Epithelial cell of proximal tubule (primary cell): ENCODE measurements at regions not wholly inside any gene's neighbourhood (a gene's known extent, or its start where the extent isn't known, plus 50 kb on each side); places are given as distances from the start of the nearest gene placed in this dataset.

Experiments
- DNase-seq: peaks from one replicate; pipeline ENCODE4 v3.0.0-alpha.2; 2011; ENCODE audit warnings: low read depth
- H3K4me3 ChIP-seq: 2 replicates; pipeline ENCODE4 v1.5.1; 2011; ENCODE audit warnings: low read depth, mild to moderate bottlenecking, low read length
- CTCF ChIP-seq: conservative IDR thresholded peaks from 2 replicates; pipeline ENCODE4 v1.5.1; 2012; ENCODE audit warnings: low read depth, mild to moderate bottlenecking, low read length

DNA sequence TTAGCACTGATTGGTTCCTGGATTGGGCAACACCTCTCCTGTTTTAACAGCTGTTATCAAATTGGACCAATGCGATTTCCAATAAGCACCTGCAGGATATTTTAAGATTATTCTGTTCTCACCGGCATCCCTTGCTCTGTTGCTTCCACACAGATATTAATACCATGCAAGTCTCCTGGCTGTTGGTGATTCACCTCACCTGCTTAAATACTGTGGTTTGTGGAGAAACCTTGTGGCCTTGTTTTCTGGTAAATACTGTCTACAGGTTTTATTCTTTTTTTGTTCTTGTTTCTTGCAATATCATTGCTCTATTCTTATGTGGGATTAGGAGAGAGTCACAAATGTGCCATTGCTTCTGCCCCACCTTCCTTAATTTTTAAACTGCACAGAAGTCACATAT, 448.1 kb upstream of the NXPH2 start:
- no peak for DNase-seq
- TF ChIP-seq CTCF, result no peak

GRCh38 chr2:139225961-139226360, 445.8 kb upstream of the NXPH2 start:
- H3K4me3 ChIP-seq, result no peak overlapping the region
- no peak for DNase-seq
- no peak for TF ChIP-seq CTCF

More for the DNA sequence above, 448.1 kb upstream of the NXPH2 start:
- H3K4me3 ChIP-seq, result no peak overlapping the region

DNA sequence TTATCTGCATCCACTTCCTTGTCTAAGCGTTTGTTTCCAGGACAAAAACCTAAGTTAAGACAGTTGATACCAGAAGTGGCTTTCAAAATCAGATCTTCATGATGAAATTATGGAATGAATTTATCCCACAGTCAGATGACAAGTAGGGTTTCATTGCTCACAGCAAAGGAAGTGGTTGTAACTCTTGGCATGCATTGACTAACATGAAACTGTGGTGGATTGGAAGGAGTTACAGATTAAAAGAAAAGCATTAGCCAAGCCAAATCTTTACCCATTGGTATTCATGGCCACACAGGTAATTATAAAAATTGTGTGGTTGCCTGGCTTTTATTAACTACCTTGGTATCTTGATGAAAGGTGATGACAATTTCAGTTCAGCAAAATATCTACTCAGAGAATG, 438.0 kb upstream of the NXPH2 start:
- no peak for TF ChIP-seq CTCF
- DNase-seq, result peak; percentile 46
- H3K4me3 ChIP-seq, result no peak overlapping the region

- H3K4me3 ChIP-seq, result no peak overlapping the region
- no peak for TF ChIP-seq CTCF
- no peak for DNase-seq
These were observed 437.5 kb upstream of the NXPH2 start for GRCh38 chr2:139217641-139218040.

- no peak for DNase-seq
- no peak for TF ChIP-seq CTCF
- H3K4me3 ChIP-seq, result no peak overlapping the region
These were observed 436.2 kb upstream of the NXPH2 start for GRCh38 chr2:139216435-139216834.

DNA sequence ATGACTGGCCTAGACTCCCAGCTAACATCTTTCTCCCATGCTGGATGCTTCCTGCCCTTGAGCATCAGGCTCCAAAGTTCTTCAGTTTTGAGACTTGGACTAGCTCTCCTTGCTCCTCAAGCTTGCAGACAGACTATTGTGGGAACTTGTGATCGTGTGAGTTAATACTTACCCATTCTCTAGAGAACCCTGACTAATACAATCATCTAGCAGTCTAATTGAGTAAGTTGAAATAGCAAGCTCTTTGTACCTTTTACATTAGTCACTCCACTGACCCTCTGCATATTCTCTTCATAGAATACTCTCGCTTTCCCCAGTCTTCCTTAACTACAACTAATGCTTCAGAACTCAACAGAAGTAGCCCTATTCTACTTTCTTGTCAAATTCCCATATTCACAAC, 434.6 kb upstream of the NXPH2 start:
- TF ChIP-seq CTCF, result no peak
- DNase-seq, result peak; percentile 68
- no peak overlapping the region for H3K4me3 ChIP-seq

GRCh38 chr2:139209586-139209985, 429.4 kb upstream of the NXPH2 start:
- H3K4me3 ChIP-seq, result no peak overlapping the region
- DNase-seq, result no peak
- no peak for TF ChIP-seq CTCF
